Kidney epithelial cell (primary cell): ENCODE measurements at regions not wholly inside any gene's neighbourhood (a gene's known extent, or its start where the extent isn't known, plus 50 kb on each side); places are given as distances from the start of the nearest gene placed in this dataset.
"Not testable (repeated sequence)": the region's sequence is repeated elsewhere in the genome, so short reads cannot be mapped to it uniquely, and the experiment has no call there.

Source experiments
- DNase-seq: peaks from one replicate; pipeline ENCODE4 v3.0.0-alpha.2; 2010; ENCODE audit warnings: low read depth
- H3K27me3 ChIP-seq: 2 replicates; pipeline ENCODE4 v1.6.0; 2011; ENCODE audit warnings: low read length; ENCODE audit not compliant: control insufficient read depth, insufficient read depth
- H3K36me3 ChIP-seq: 2 replicates; pipeline ENCODE4 v1.5.1; 2011; ENCODE audit warnings: low read length; ENCODE audit not compliant: control insufficient read depth, insufficient read depth
- H3K4me3 ChIP-seq: 2 replicates; pipeline ENCODE4 v1.5.1; 2011; ENCODE audit warnings: low read depth, mild to moderate bottlenecking, control low read depth, low read length
- TF ChIP-seq, protein P1 (sequence below): IDR thresholded peaks from 2 replicates; pipeline ENCODE4 v1.5.1; 2011; ENCODE audit warnings: mild to moderate bottlenecking, moderate library complexity, low read length, control low read depth, inconsistent platforms; ENCODE audit not compliant: insufficient read depth, poor library complexity, severe bottlenecking

DNA sequence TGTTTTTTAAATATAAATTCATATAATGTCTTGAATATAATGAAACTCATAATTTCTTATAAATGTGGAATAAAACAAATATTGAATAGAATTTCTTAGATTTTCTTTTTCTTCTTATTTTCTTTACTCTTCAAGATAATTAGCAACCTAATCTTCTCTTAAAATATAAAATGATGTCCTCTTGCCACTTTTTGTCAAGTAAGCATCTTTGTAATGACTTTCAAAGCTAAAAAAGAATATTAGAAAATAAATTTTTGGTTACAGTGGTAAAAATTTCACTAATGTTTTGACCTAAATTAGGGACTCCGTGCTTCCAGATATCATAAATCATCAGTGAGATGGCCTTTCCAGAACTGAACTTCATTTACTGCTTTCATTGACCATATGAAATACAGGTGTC lies 846.4 kb downstream of the FRK start:
- Histone ChIP-seq H3K27me3 (no peaks in the 10 kb centered on the region), H3K36me3 (no peaks in the 10 kb centered on the region), H3K4me3 (no peak overlapping the region)
- DNase-seq = no peak
- TF ChIP-seq, protein P1, sequence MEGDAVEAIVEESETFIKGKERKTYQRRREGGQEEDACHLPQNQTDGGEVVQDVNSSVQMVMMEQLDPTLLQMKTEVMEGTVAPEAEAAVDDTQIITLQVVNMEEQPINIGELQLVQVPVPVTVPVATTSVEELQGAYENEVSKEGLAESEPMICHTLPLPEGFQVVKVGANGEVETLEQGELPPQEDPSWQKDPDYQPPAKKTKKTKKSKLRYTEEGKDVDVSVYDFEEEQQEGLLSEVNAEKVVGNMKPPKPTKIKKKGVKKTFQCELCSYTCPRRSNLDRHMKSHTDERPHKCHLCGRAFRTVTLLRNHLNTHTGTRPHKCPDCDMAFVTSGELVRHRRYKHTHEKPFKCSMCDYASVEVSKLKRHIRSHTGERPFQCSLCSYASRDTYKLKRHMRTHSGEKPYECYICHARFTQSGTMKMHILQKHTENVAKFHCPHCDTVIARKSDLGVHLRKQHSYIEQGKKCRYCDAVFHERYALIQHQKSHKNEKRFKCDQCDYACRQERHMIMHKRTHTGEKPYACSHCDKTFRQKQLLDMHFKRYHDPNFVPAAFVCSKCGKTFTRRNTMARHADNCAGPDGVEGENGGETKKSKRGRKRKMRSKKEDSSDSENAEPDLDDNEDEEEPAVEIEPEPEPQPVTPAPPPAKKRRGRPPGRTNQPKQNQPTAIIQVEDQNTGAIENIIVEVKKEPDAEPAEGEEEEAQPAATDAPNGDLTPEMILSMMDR = no peak

DNA sequence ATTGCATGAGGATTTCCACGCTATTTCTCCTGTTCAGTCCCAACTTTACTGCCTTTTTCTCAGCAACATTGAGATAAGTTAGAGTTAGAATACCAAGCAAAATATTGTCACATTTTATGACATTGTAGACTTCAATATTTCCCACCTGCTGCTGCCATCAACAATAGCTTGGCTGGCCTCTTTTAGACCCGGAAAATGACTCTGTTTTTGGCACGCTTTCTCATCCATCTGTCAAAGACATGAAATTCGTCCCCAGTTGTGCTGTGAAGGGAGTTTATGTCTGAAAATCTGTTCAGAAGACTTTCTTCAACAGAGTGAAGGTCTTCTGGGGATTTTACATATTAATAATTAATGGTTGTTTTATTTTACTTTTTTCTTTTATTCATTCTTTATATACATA lies 857.3 kb downstream of the FRK start:
- Histone ChIP-seq H3K27me3 (no peaks in the 10 kb centered on the region), H3K4me3 (no peak overlapping the region), H3K36me3 (no peaks in the 10 kb centered on the region)
- DNase-seq = no peak
- TF ChIP-seq, protein P1 = no peak

DNA sequence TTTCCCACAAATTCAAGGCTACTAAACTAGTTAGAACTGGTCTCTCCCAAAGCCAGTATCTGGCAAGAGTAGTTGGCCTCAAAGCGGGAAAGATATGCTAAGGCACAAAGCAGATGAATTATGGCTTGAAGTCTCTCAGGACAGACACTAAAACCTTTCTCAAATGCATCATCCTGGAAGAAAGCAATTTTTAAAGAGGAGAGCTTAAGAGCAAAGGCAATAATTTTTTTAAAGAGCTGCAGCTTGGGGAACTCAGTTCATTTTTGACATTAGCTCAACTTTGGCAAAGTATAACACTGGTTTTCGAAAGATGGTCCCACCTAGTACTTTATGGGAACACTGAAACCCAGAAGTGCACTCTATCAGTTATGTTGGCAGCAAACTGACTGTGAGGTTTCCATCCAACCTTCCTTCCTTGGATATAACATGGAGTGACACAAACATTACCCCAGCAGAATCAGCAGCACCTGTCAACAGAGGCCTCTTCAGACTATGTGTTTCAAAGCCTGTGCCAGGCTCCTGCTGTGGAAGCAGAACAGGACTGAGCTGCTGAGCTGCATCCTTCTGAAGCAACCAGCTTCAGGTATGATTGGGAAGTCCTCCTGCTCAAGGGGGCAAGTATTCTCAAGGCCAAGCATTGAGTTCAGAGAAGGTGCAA lies 852.3 kb upstream of the HS3ST5 start:
- no peak overlapping the region for H3K4me3 ChIP-seq
- H3K27me3 ChIP-seq = no peaks in the 10 kb centered on the region
- H3K36me3 ChIP-seq = no peaks in the 10 kb centered on the region
- TF ChIP-seq, protein P1 = no peak
- no peak for DNase-seq

DNA sequence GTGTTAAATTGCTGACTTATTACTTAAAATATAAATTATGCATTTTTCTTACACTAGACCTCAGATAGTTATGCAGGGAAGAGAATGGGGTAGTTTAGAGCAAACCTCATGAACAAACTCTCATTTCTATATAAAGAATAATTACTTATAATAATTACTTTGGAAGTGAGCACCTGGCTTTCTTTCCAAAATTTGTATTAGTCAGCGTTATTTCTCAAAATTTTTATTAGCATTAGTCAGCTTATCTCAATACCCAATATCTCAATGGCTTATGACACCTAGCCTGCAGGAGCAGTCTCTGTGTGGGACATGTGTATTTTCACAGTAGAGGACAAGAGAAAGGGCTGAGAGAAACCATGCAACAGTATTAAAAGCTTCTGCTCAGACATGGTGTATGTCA lies 849.2 kb upstream of the HS3ST5 start:
- TF ChIP-seq, protein P1 = no peak
- Histone ChIP-seq H3K27me3 (no peaks in the 10 kb centered on the region), H3K4me3 (no peak overlapping the region), H3K36me3 (no peaks in the 10 kb centered on the region)
- DNase-seq = no peak

DNA sequence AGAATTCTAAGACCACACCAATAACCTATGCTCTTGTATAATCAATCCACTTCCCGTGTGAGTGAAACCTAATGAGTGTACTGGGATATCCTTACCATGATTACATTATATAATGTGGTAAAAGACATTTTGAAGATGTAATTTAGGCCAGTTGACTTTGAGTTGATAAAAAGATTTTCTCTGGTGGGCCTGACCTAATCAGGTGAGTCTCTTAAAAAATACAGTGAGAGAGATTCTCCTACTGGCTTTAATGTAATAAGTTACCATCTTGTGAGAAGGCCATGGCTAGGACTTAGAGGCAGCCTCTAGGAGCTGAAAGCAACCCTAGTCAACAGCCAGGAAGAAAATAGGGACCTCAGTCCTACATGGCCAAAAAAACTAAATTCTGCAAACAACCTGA lies 847.7 kb upstream of the HS3ST5 start:
- DNase-seq = no peak
- TF ChIP-seq, protein P1 = no peak
- H3K4me3 ChIP-seq = no peak overlapping the region
- H3K36me3 ChIP-seq = no peaks in the 10 kb centered on the region
- H3K27me3 ChIP-seq = no peaks in the 10 kb centered on the region

DNA sequence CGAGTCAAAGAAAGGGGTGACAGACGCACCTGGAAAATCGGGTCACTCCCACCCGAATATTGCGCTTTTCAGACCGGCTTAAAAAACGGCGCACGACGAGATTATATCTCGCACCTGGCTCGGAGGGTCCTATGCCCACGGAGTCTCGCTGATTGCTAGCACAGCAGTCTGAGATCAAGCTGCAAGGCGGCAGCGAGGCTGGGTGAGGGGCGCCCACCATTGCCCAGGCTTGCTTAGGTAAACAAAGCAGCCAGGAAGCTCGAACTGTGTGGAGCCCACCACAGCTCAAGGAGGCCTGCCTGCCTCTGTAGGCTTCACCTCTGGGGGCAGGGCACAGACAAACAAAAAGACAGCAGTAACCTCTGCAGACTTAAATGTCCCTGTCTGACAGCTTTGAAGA lies 832.6 kb upstream of the HS3ST5 start:
- DNase-seq, H3K27me3 ChIP-seq, H3K4me3 ChIP-seq, H3K36me3 ChIP-seq: not testable (repeated sequence)

DNA sequence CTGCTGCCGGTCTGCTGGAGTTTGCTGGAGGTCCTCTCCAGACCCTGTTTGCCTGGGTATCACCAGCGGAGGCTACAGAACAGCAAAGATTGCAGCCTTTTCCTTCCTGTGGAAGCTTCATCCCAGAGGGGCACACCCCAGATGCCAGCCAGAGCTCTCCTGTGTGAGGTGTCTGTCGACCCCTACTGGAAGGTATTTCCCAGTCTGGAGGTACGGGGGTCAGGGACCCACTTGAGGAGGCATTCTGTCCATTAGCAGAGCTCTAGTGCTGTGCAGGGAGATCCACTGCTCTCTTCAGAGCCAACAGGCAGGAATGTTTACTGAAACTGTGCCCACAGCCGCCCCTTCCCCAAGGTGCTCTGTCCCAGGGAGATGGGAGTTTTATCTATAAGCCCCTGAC lies 823.1 kb upstream of the HS3ST5 start:
- not testable (repeated sequence) for H3K36me3 ChIP-seq

More for the DNA sequence above, 823.1 kb upstream of the HS3ST5 start:
- not testable (repeated sequence) for H3K27me3 ChIP-seq, DNase-seq, H3K4me3 ChIP-seq
